GM18505 (cell line): ENCODE measurements at regions not wholly inside any gene's neighbourhood (a gene's known extent, or its start where the extent isn't known, plus 50 kb on each side); places are given as distances from the start of the nearest gene placed in this dataset.
"Not testable (repeated sequence)": the region's sequence is repeated elsewhere in the genome, so short reads cannot be mapped to it uniquely, and the experiment has no call there.

Source experiments
- ATAC-seq: cut with Tn5 transposase; IDR thresholded peaks from one replicate; pipeline ENCODE4 v1.9.1; 2021; ENCODE audit not compliant: unreplicated experiment
- POLR2A ChIP-seq: IDR thresholded peaks from 4 replicates; pipeline ENCODE4 v1.6.1; 2011; ENCODE audit warnings: borderline replicate concordance; ENCODE audit not compliant: insufficient read depth, insufficient read length; ENCODE audit errors: extremely low read depth

GRCh38 chr3:166575161-166575560 lies 737.9 kb upstream of the BCHE start:
- no peak for TF ChIP-seq POLR2A
- ATAC-seq, result no peak

- ATAC-seq, result not testable (repeated sequence)
Measured at GRCh38 chr3:166571686-166572085, 734.5 kb upstream of the BCHE start.

- ATAC-seq, result no peak
- no peak for TF ChIP-seq POLR2A
Measured at GRCh38 chr3:166570102-166570501, 732.9 kb upstream of the BCHE start.

- TF ChIP-seq POLR2A, result no peak
- ATAC-seq, result no peak
Measured at GRCh38 chr3:166569589-166569988, 732.4 kb upstream of the BCHE start.

GRCh38 chr3:166560253-166560652 lies 723.0 kb upstream of the BCHE start:
- TF ChIP-seq POLR2A, result no peak
- ATAC-seq, result no peak

- no peak for TF ChIP-seq POLR2A
- ATAC-seq, result no peak
Measured at GRCh38 chr3:166556955-166557354, 719.7 kb upstream of the BCHE start.

- no peak for TF ChIP-seq POLR2A
- no peak for ATAC-seq
Measured at GRCh38 chr3:166554023-166554422, 716.8 kb upstream of the BCHE start.

GRCh38 chr3:166533740-166534139 lies 696.5 kb upstream of the BCHE start:
- ATAC-seq, result no peak

GRCh38 chr3:166531730-166532129 lies 694.5 kb upstream of the BCHE start:
- TF ChIP-seq POLR2A, result no peak
- no peak for ATAC-seq

More at GRCh38 chr3:166533740-166534139, 696.5 kb upstream of the BCHE start:
- no peak for TF ChIP-seq POLR2A

GRCh38 chr3:166527325-166527724 lies 690.1 kb upstream of the BCHE start:
- TF ChIP-seq POLR2A, result no peak
- ATAC-seq, result no peak

- no peak for TF ChIP-seq POLR2A
- no peak for ATAC-seq
Measured at GRCh38 chr3:166526881-166527280, 689.7 kb upstream of the BCHE start.

- ATAC-seq, result no peak
- no peak for TF ChIP-seq POLR2A
Measured at GRCh38 chr3:166522017-166522416, 684.8 kb upstream of the BCHE start.

- no peak for TF ChIP-seq POLR2A
- ATAC-seq, result no peak
Measured at GRCh38 chr3:166519443-166519842, 682.2 kb upstream of the BCHE start.

GRCh38 chr3:166518040-166518439 lies 680.8 kb upstream of the BCHE start:
- no peak for TF ChIP-seq POLR2A
- ATAC-seq, result no peak

- TF ChIP-seq POLR2A, result no peak
Measured at GRCh38 chr3:166510382-166510781, 673.2 kb upstream of the BCHE start.

GRCh38 chr3:166500420-166500819 lies 663.2 kb upstream of the BCHE start:
- ATAC-seq, result not testable (repeated sequence)

More at GRCh38 chr3:166510382-166510781, 673.2 kb upstream of the BCHE start:
- ATAC-seq, result no peak

GRCh38 chr3:166499636-166500035 lies 662.4 kb upstream of the BCHE start:
- no peak for TF ChIP-seq POLR2A
- ATAC-seq, result no peak
